Chondrocyte (in vitro differentiated cells): ENCODE measurements at regions not wholly inside any gene's neighbourhood (a gene's known extent, or its start where the extent isn't known, plus 50 kb on each side); places are given as distances from the start of the nearest gene placed in this dataset.

Experiments used
- DNase-seq: peaks from one replicate; pipeline ENCODE4 v3.0.0; 2021; ENCODE audit warnings: mixed read lengths, low spot score
- H3K27ac Mint-ChIP-seq: one replicate; pipeline ENCODE4 v1.8.0; 2021; ENCODE audit warnings: mild to moderate bottlenecking, moderate library complexity, mixed read lengths; ENCODE audit not compliant: unreplicated experiment
- H3K27me3 Mint-ChIP-seq: 2 replicates; pipeline ENCODE4 v1.8.0; 2021; ENCODE audit warnings: low read depth, mixed read lengths
- H3K36me3 Mint-ChIP-seq: 2 replicates; pipeline ENCODE4 v1.8.0; 2021; ENCODE audit warnings: low read depth, mixed read lengths
- H3K4me1 Mint-ChIP-seq: 2 replicates; pipeline ENCODE4 v1.8.0; 2021; ENCODE audit warnings: low read depth, mild to moderate bottlenecking, mixed read lengths
- H3K4me3 Mint-ChIP-seq: one replicate; pipeline ENCODE4 v1.8.0; 2021; ENCODE audit warnings: mild to moderate bottlenecking, moderate library complexity, mixed read lengths; ENCODE audit not compliant: unreplicated experiment
- H3K9me3 Mint-ChIP-seq: 2 replicates; pipeline ENCODE4 v1.8.0; 2021; ENCODE audit warnings: low read depth, mixed read lengths
- CTCF ChIP-seq: fragments of 200-600 bp; sonication (generic); IDR thresholded peaks from 2 replicates; pipeline ENCODE4 v1.5.0; 2021; ENCODE audit warnings: antibody characterized with exemption, mild to moderate bottlenecking, moderate library complexity

GRCh38 chr1:232511172-232511571 lies 118.8 kb downstream of the SIPA1L2 start:
- Mint-ChIP-seq H3K4me1 (peaks cover 27% of the 10 kb centered on the region), H3K4me3 (no peak overlapping the region), H3K27me3 (no peaks in the 10 kb centered on the region), H3K9me3 (no peaks in the 10 kb centered on the region), H3K27ac (no peak overlapping the region), H3K36me3 (peaks cover 14% of the 10 kb centered on the region)
- TF ChIP-seq CTCF = no peak
- no peak for DNase-seq

GRCh38 chr1:232510367-232511110 lies 119.4 kb downstream of the SIPA1L2 start:
- Mint-ChIP-seq H3K4me3 (no peak overlapping the region), H3K36me3 (peaks cover 14% of the 10 kb centered on the region), H3K9me3 (no peaks in the 10 kb centered on the region), H3K4me1 (peaks cover 27% of the 10 kb centered on the region), H3K27ac (no peak overlapping the region), H3K27me3 (no peaks in the 10 kb centered on the region)
- DNase-seq = no peak
- no peak for TF ChIP-seq CTCF

- DNase-seq = no peak
- H3K27ac Mint-ChIP-seq = no peak overlapping the region
- H3K36me3 Mint-ChIP-seq = peaks cover 9% of the 10 kb centered on the region
- H3K4me3 Mint-ChIP-seq = no peak overlapping the region
- H3K4me1 Mint-ChIP-seq = peaks cover 30% of the 10 kb centered on the region
- no peaks in the 10 kb centered on the region for H3K9me3 Mint-ChIP-seq
- no peaks in the 10 kb centered on the region for H3K27me3 Mint-ChIP-seq
- TF ChIP-seq CTCF = no peak
These were observed 120.4 kb downstream of the SIPA1L2 start for GRCh38 chr1:232509570-232509969.

GRCh38 chr1:232508130-232508701 lies 121.7 kb downstream of the SIPA1L2 start:
- Mint-ChIP-seq H3K4me3 (no peak overlapping the region), H3K27ac (no peak overlapping the region), H3K36me3 (peaks cover under 1% of the 10 kb centered on the region), H3K9me3 (no peaks in the 10 kb centered on the region), H3K27me3 (no peaks in the 10 kb centered on the region), H3K4me1 (peaks cover 30% of the 10 kb centered on the region)
- peak; percentile 36 for TF ChIP-seq CTCF
- DNase-seq = no peak

GRCh38 chr1:232507571-232507970 lies 122.4 kb downstream of the SIPA1L2 start:
- Mint-ChIP-seq H3K27ac (no peak overlapping the region), H3K4me1 (peaks cover 30% of the 10 kb centered on the region)
- TF ChIP-seq CTCF = no peak

More at GRCh38 chr1:232507571-232507970, 122.4 kb downstream of the SIPA1L2 start:
- Mint-ChIP-seq H3K27me3 (no peaks in the 10 kb centered on the region), H3K36me3 (no peaks in the 10 kb centered on the region), H3K9me3 (no peaks in the 10 kb centered on the region), H3K4me3 (no peak overlapping the region)
- no peak for DNase-seq
